IPS DF 6.9 (cell line): ENCODE measurements at regions not wholly inside any gene's neighbourhood (a gene's known extent, or its start where the extent isn't known, plus 50 kb on each side); places are given as distances from the start of the nearest gene placed in this dataset.

Source experiments
- DNase-seq: peaks from one replicate; pipeline ENCODE4 v3.0.0-alpha.2; 2013; ENCODE audit warnings: low read depth, low spot score
- H3K27ac ChIP-seq: one replicate; pipeline ENCODE4 v1.5.1; 2013; ENCODE audit warnings: low read length, control low read depth
- H3K27me3 ChIP-seq: 2 replicates; pipeline ENCODE4 v1.6.1; 2013; ENCODE audit warnings: mild to moderate bottlenecking, low read length; ENCODE audit not compliant: control insufficient read depth, insufficient read depth
- H3K36me3 ChIP-seq: 2 replicates; pipeline ENCODE4 v1.6.1; 2013; ENCODE audit warnings: low read length; ENCODE audit not compliant: control insufficient read depth, insufficient read depth
- H3K4me1 ChIP-seq: 2 replicates; pipeline ENCODE4 v1.6.1; 2013; ENCODE audit warnings: low read length; ENCODE audit not compliant: control insufficient read depth, insufficient read depth
- H3K4me3 ChIP-seq: 2 replicates; pipeline ENCODE4 v1.5.1; 2013; ENCODE audit warnings: mild to moderate bottlenecking, low read length
- H3K9me3 ChIP-seq: 2 replicates; pipeline ENCODE4 v1.6.1; 2013; ENCODE audit warnings: low read length, inconsistent platforms; ENCODE audit not compliant: control insufficient read depth, insufficient read depth
- WGBS: extraction: QIAGEN DNeasy Blood & Tissue Kit; methylation state at CpG from one replicate; pipeline ENCODE4 v1.1.7; 2013; ENCODE audit warnings: mixed read lengths, missing lambda C conversion rate; ENCODE audit not compliant: insufficient read length, insufficient coverage; 5-methylcytosine and 5-hydroxymethylcytosine counted together

- no peak for DNase-seq
- Histone ChIP-seq H3K27me3 (no peaks in the 10 kb centered on the region), H3K27ac (no peak overlapping the region), H3K4me1 (no peaks in the 10 kb centered on the region; the same call in 1 of the 2 replicates), H3K4me3 (no peak overlapping the region), H3K36me3 (no peaks in the 10 kb centered on the region), H3K9me3 (no peaks in the 10 kb centered on the region)
- WGBS = no CpG with 5 or more reads among the region's 6 CpGs
Observed at GRCh38 chr11:70621241-70621640, 222.9 kb downstream of the CTTN start.

GRCh38 chr11:70622091-70622490 is 223.8 kb downstream of the CTTN start:
- no peak overlapping the region for H3K27ac ChIP-seq
- no peaks in the 10 kb centered on the region; the same call in 1 of the 2 replicates for H3K4me1 ChIP-seq
- DNase-seq = no peak
- H3K36me3 ChIP-seq = no peaks in the 10 kb centered on the region
- no peaks in the 10 kb centered on the region for H3K27me3 ChIP-seq
- no CpG with 5 or more reads among the region's 9 CpGs for WGBS
- no peak overlapping the region for H3K4me3 ChIP-seq
- H3K9me3 ChIP-seq = no peaks in the 10 kb centered on the region

- Histone ChIP-seq H3K36me3 (no peaks in the 10 kb centered on the region), H3K27ac (no peak overlapping the region), H3K4me3 (no peak overlapping the region), H3K27me3 (no peaks in the 10 kb centered on the region), H3K9me3 (no peaks in the 10 kb centered on the region), H3K4me1 (no peaks in the 10 kb centered on the region; the same call in 1 of the 2 replicates)
- WGBS = no CpG with 5 or more reads among the region's 9 CpGs
- no peak for DNase-seq
Observed at GRCh38 chr11:70623906-70624597, 225.7 kb downstream of the CTTN start.

- H3K4me1 ChIP-seq = no peaks in the 10 kb centered on the region; the same call in 1 of the 2 replicates
- H3K27ac ChIP-seq = no peak overlapping the region
- H3K27me3 ChIP-seq = no peaks in the 10 kb centered on the region
- WGBS = no CpG with 5 or more reads among the region's 10 CpGs
- DNase-seq = no peak
- H3K36me3 ChIP-seq = no peaks in the 10 kb centered on the region
- no peak overlapping the region for H3K4me3 ChIP-seq
- no peaks in the 10 kb centered on the region for H3K9me3 ChIP-seq
Observed at GRCh38 chr11:70624598-70624993, 226.3 kb downstream of the CTTN start.

GRCh38 chr11:70625051-70625450 is 226.7 kb downstream of the CTTN start:
- H3K27me3 ChIP-seq = no peaks in the 10 kb centered on the region
- WGBS = no CpG with 5 or more reads among the region's 7 CpGs
- H3K4me1 ChIP-seq = no peaks in the 10 kb centered on the region; the same call in 1 of the 2 replicates
- no peaks in the 10 kb centered on the region for H3K36me3 ChIP-seq
- no peak for DNase-seq
- no peak overlapping the region for H3K27ac ChIP-seq
- no peak overlapping the region for H3K4me3 ChIP-seq
- no peaks in the 10 kb centered on the region for H3K9me3 ChIP-seq

GRCh38 chr11:70625582-70626518 is 227.5 kb downstream of the CTTN start:
- no CpG with 5 or more reads among the region's 20 CpGs for WGBS
- H3K4me1 ChIP-seq = no peaks in the 10 kb centered on the region; the same call in 1 of the 2 replicates
- H3K27me3 ChIP-seq = no peaks in the 10 kb centered on the region
- no peaks in the 10 kb centered on the region for H3K36me3 ChIP-seq
- H3K27ac ChIP-seq = no peak overlapping the region
- no peak for DNase-seq
- no peaks in the 10 kb centered on the region for H3K9me3 ChIP-seq
- H3K4me3 ChIP-seq = no peak overlapping the region

- no CpG with 5 or more reads among the region's 8 CpGs for WGBS
- no peak for DNase-seq
- Histone ChIP-seq H3K27me3 (no peaks in the 10 kb centered on the region), H3K36me3 (no peaks in the 10 kb centered on the region), H3K27ac (no peak overlapping the region), H3K4me1 (no peaks in the 10 kb centered on the region; the same call in 1 of the 2 replicates), H3K4me3 (no peak overlapping the region), H3K9me3 (no peaks in the 10 kb centered on the region)
Observed at GRCh38 chr11:70627219-70627618, 228.9 kb downstream of the CTTN start.

GRCh38 chr11:70628176-70628854 is 230.0 kb downstream of the CTTN start:
- Histone ChIP-seq H3K9me3 (no peaks in the 10 kb centered on the region), H3K27me3 (no peaks in the 10 kb centered on the region), H3K36me3 (no peaks in the 10 kb centered on the region), H3K4me1 (no peaks in the 10 kb centered on the region; the same call in 1 of the 2 replicates), H3K27ac (no peak overlapping the region), H3K4me3 (no peak overlapping the region)
- no CpG with 5 or more reads among the region's 19 CpGs for WGBS
- DNase-seq = no peak

GRCh38 chr11:70628855-70629844 is 230.8 kb downstream of the CTTN start:
- H3K27me3 ChIP-seq = no peaks in the 10 kb centered on the region
- no peaks in the 10 kb centered on the region for H3K36me3 ChIP-seq
- WGBS = no CpG with 5 or more reads among the region's 30 CpGs
- H3K9me3 ChIP-seq = no peaks in the 10 kb centered on the region
- H3K27ac ChIP-seq = no peak overlapping the region
- peaks cover 2% of the 10 kb centered on the region; the same call in 1 of the 2 replicates for H3K4me1 ChIP-seq
- H3K4me3 ChIP-seq = no peak overlapping the region
- DNase-seq = no peak
